ENCODE measurements at regions not wholly inside any gene's neighbourhood (a gene's known extent, or its start where the extent isn't known, plus 50 kb on each side); places are given as distances from the start of the nearest gene placed in this dataset.
"Not testable (repeated sequence)": the region's sequence is repeated elsewhere in the genome, so short reads cannot be mapped to it uniquely, and the experiment has no call there.

GRCh38 chr2:95753812-95754211 is 162.0 kb downstream of the TRIM43 start:
- H3K27ac ChIP-seq (ENCODE audit: low read depth, low read length); H3K18ac ChIP-seq (ENCODE audit: extremely low read depth, low read length); H3K56ac ChIP-seq (replicated peaks; ENCODE audit: insufficient read length, low read depth, low read length); FAIRE-seq; H3K27me3 ChIP-seq (replicated peaks in 1 of 4; ENCODE audit: control insufficient read depth in 3 of 4, extremely low read depth in 1 of 4, insufficient read depth in 3 of 4, low read length in 3 of 4); H4K8ac ChIP-seq (ENCODE audit: extremely low read depth, insufficient read depth, low read length); POLR2A ChIA-PET (ENCODE audit: partially characterized antibody); H3K14ac ChIP-seq (ENCODE audit: insufficient read length); H2BK20ac ChIP-seq (ENCODE audit: low read length); H3K4me3 ChIP-seq (ENCODE audit: extremely low read depth in 1 of 4, insufficient read depth in 2 of 4, low read depth in 3 of 4, low read length in 4 of 4); H4K5ac ChIP-seq (ENCODE audit: insufficient read length, low read depth, low read length); H3K4ac ChIP-seq (replicated peaks; ENCODE audit: insufficient read length, low read depth, low read length); H3K23me2 ChIP-seq (ENCODE audit: low read depth, low read length); H2BK120ac ChIP-seq (replicated peaks; ENCODE audit: low read depth, low read length); H3K9ac ChIP-seq (replicated peaks in 1 of 4; ENCODE audit: extremely low read depth in 1 of 4, low read depth in 3 of 4, low read length in 3 of 4); H3K79me2 ChIP-seq (ENCODE audit: control insufficient read depth in 1 of 2, insufficient read depth in 2 of 2, low read length in 2 of 2); H3K36me3 ChIP-seq (ENCODE audit: control insufficient read depth in 2 of 4, insufficient read depth in 4 of 4, low read length in 3 of 4); H2BK15ac ChIP-seq (ENCODE audit: low read length); H3K23ac ChIP-seq (ENCODE audit: insufficient read length); H2AK5ac ChIP-seq (ENCODE audit: low read depth, low read length); H3K79me1 ChIP-seq (ENCODE audit: low read depth, low read length); H2AFZ ChIP-seq (ENCODE audit: low read length); H4K91ac ChIP-seq (replicated peaks; ENCODE audit: insufficient read length, low read length); DNase-seq (ENCODE audit: low read depth in 1 of 2, low spot score in 2 of 2); H2BK5ac ChIP-seq (ENCODE audit: low read depth, low read length); H4K20me1 ChIP-seq (replicated peaks in 1 of 2; ENCODE audit: control insufficient read depth in 1 of 2, insufficient read depth in 2 of 2, low read length in 2 of 2); CTCF ChIA-PET (ENCODE audit: partially characterized antibody); H3K4me2 ChIP-seq (ENCODE audit: insufficient read depth in 1 of 2, low read depth in 2 of 2, low read length in 2 of 2); H2BK12ac ChIP-seq (ENCODE audit: low read depth, low read length); H3K4me1 ChIP-seq (replicated peaks in 1 of 4; ENCODE audit: control insufficient read depth in 3 of 4, insufficient read depth in 4 of 4, low read length in 3 of 4): not testable (repeated sequence)
- WGBS, 2 experiments (ENCODE audit: extremely low coverage in 1 of 2, insufficient coverage in 1 of 2, insufficient read length in 1 of 2, insufficient replicate concordance in 2 of 2, low coverage in 1 of 2, low lambda C conversion rate in 2 of 2, missing lambda C conversion rate in 1 of 2), result 81% methylated on average over 8 of the region's 8 CpGs; no CpG with 5 or more reads in 1 of the 2 experiments
- peaks cover 19 to 64% of the 10 kb centered on the region in 2 experiments; a peak in 3 of 4 replicates for H3K9me3 ChIP-seq (ENCODE audit: insufficient read depth in 2 of 2, low read depth in 1 of 2, low read length in 1 of 2)

DNA sequence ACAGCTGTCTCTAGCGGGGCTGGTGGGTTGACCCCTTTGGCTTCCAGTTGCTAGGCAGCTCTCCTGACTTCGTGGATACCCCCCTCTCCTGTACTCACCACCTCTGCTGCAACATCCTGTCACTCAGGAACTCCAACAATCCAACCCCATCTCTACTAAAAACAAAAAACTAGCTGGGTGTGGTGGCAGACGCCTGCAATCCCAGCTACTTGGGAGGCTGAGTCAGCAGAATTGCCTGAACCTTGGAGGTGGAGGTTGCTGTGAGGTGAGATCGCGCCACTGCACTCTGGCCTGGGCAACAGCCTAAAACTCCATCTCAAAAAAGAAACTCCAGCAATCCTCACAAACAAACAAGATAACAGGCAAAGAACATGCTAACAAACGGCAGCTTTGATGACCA is 162.4 kb downstream of the TRIM43 start:
- H3K36me3 ChIP-seq (ENCODE audit: control insufficient read depth in 2 of 4, insufficient read depth in 4 of 4, low read length in 3 of 4); FAIRE-seq; H3K18ac ChIP-seq (ENCODE audit: extremely low read depth, low read length); H2BK5ac ChIP-seq (ENCODE audit: low read depth, low read length); H3K27ac ChIP-seq (ENCODE audit: low read depth, low read length); H3K4me1 ChIP-seq (replicated peaks in 1 of 4; ENCODE audit: control insufficient read depth in 3 of 4, insufficient read depth in 4 of 4, low read length in 3 of 4); H4K20me1 ChIP-seq (replicated peaks in 1 of 2; ENCODE audit: control insufficient read depth in 1 of 2, insufficient read depth in 2 of 2, low read length in 2 of 2); POLR2A ChIA-PET (ENCODE audit: partially characterized antibody); H3K56ac ChIP-seq (replicated peaks; ENCODE audit: insufficient read length, low read depth, low read length); H2BK20ac ChIP-seq (ENCODE audit: low read length); DNase-seq (ENCODE audit: low read depth in 1 of 2, low spot score in 2 of 2); H2AK5ac ChIP-seq (ENCODE audit: low read depth, low read length); H3K79me1 ChIP-seq (ENCODE audit: low read depth, low read length); H2BK15ac ChIP-seq (ENCODE audit: low read length); H3K27me3 ChIP-seq (replicated peaks in 1 of 4; ENCODE audit: control insufficient read depth in 3 of 4, extremely low read depth in 1 of 4, insufficient read depth in 3 of 4, low read length in 3 of 4); H3K79me2 ChIP-seq (ENCODE audit: control insufficient read depth in 1 of 2, insufficient read depth in 2 of 2, low read length in 2 of 2); H3K4me3 ChIP-seq (ENCODE audit: extremely low read depth in 1 of 4, insufficient read depth in 2 of 4, low read depth in 3 of 4, low read length in 4 of 4); H4K5ac ChIP-seq (ENCODE audit: insufficient read length, low read depth, low read length); H2BK120ac ChIP-seq (replicated peaks; ENCODE audit: low read depth, low read length); H2BK12ac ChIP-seq (ENCODE audit: low read depth, low read length); H3K4me2 ChIP-seq (ENCODE audit: insufficient read depth in 1 of 2, low read depth in 2 of 2, low read length in 2 of 2); H3K23ac ChIP-seq (ENCODE audit: insufficient read length); H3K9ac ChIP-seq (replicated peaks in 1 of 4; ENCODE audit: extremely low read depth in 1 of 4, low read depth in 3 of 4, low read length in 3 of 4); H3K14ac ChIP-seq (ENCODE audit: insufficient read length); H2AFZ ChIP-seq (ENCODE audit: low read length); H3K23me2 ChIP-seq (ENCODE audit: low read depth, low read length); H4K8ac ChIP-seq (ENCODE audit: extremely low read depth, insufficient read depth, low read length); CTCF ChIA-PET (ENCODE audit: partially characterized antibody); H4K91ac ChIP-seq (replicated peaks; ENCODE audit: insufficient read length, low read length); H3K4ac ChIP-seq (replicated peaks; ENCODE audit: insufficient read length, low read depth, low read length): not testable (repeated sequence)
- WGBS, 2 experiments (ENCODE audit: extremely low coverage in 1 of 2, insufficient coverage in 1 of 2, insufficient read length in 1 of 2, insufficient replicate concordance in 2 of 2, low coverage in 1 of 2, low lambda C conversion rate in 2 of 2, missing lambda C conversion rate in 1 of 2), result 70% methylated on average over 6 of the region's 6 CpGs; no CpG with 5 or more reads in 1 of the 2 experiments
- H3K9me3 ChIP-seq (ENCODE audit: insufficient read depth in 2 of 2, low read depth in 1 of 2, low read length in 1 of 2), result peaks cover 19 to 64% of the 10 kb centered on the region in 2 experiments; a peak in 3 of 4 replicates

Data from H1 (cell line).